ENCODE measurements at regions not wholly inside any gene's neighbourhood (a gene's known extent, or its start where the extent isn't known, plus 50 kb on each side); places are given as distances from the start of the nearest gene placed in this dataset.

- Mint-ChIP-seq H3K4me1 (no peaks in the 10 kb centered on the region), H3K36me3 (ENCODE audit: low read depth) (no peaks in the 10 kb centered on the region), H3K27me3 (no peaks in the 10 kb centered on the region), H3K27ac (no peak overlapping the region), H3K4me3 (no peak overlapping the region), H3K9me3 (peaks cover 9% of the 10 kb centered on the region)
- ATAC-seq (ENCODE audit: low read depth) (no peak), DNase-seq (no peak)
- CTCF ChIA-PET, result no interaction called here
- POLR2A ChIA-PET, result no interaction called here
- TF ChIP-seq CTCF (IDR thresholded peaks at IDR 0.05), result no peak
- intact Hi-C loops (cut with micrococcal nuclease), result no loop called here
Measured at GRCh38 chr7:89994483-89994882, 159.8 kb upstream of the STEAP1 start.

- H3K4me1 Mint-ChIP-seq, result no peaks in the 10 kb centered on the region
Measured at GRCh38 chr7:89998554-89998953, 155.7 kb upstream of the STEAP1 start.

GRCh38 chr7:90005836-90006235 is 148.4 kb upstream of the STEAP1 start:
- no peaks in the 10 kb centered on the region for H3K27me3 Mint-ChIP-seq
- DNase-seq, result no peak
- no peak for ATAC-seq (ENCODE audit: low read depth)
- intact Hi-C loops (cut with micrococcal nuclease), result no loop called here
- no peak overlapping the region for H3K27ac Mint-ChIP-seq
- ChIA-PET CTCF (no interaction called here), POLR2A (no interaction called here)
- no peak for TF ChIP-seq CTCF (IDR thresholded peaks at IDR 0.05)
- no peaks in the 10 kb centered on the region for H3K4me1 Mint-ChIP-seq
- H3K9me3 Mint-ChIP-seq, result peaks cover 3% of the 10 kb centered on the region
- H3K36me3 Mint-ChIP-seq (ENCODE audit: low read depth), result no peaks in the 10 kb centered on the region
- no peak overlapping the region for H3K4me3 Mint-ChIP-seq

More at GRCh38 chr7:89998554-89998953, 155.7 kb upstream of the STEAP1 start:
- CTCF ChIA-PET, result no interaction called here
- Mint-ChIP-seq H3K9me3 (peaks cover 7% of the 10 kb centered on the region), H3K36me3 (ENCODE audit: low read depth) (no peaks in the 10 kb centered on the region), H3K4me3 (no peak overlapping the region), H3K27me3 (no peaks in the 10 kb centered on the region), H3K27ac (no peak overlapping the region)
- intact Hi-C loops (cut with micrococcal nuclease), result no loop called here
- POLR2A ChIA-PET, result no interaction called here
- DNase-seq (no peak), ATAC-seq (ENCODE audit: low read depth) (no peak)
- TF ChIP-seq CTCF (IDR thresholded peaks at IDR 0.05), result no peak

- no peaks in the 10 kb centered on the region for H3K36me3 Mint-ChIP-seq (ENCODE audit: low read depth)
- DNase-seq, result no peak
- H3K4me1 Mint-ChIP-seq, result no peaks in the 10 kb centered on the region
- no peak for TF ChIP-seq CTCF (IDR thresholded peaks at IDR 0.05)
- H3K9me3 Mint-ChIP-seq, result peaks cover 3% of the 10 kb centered on the region
- no peak overlapping the region for H3K4me3 Mint-ChIP-seq
- intact Hi-C loops (cut with micrococcal nuclease), result no loop called here
- no peak for ATAC-seq (ENCODE audit: low read depth)
- H3K27ac Mint-ChIP-seq, result no peak overlapping the region
- H3K27me3 Mint-ChIP-seq, result no peaks in the 10 kb centered on the region
- ChIA-PET CTCF (no interaction called here), POLR2A (no interaction called here)
Measured at GRCh38 chr7:90007001-90007654, 147.1 kb upstream of the STEAP1 start.

GRCh38 chr7:90007831-90008230 is 146.4 kb upstream of the STEAP1 start:
- no peak overlapping the region for H3K4me3 Mint-ChIP-seq
- no peak for TF ChIP-seq CTCF (IDR thresholded peaks at IDR 0.05)
- no peak overlapping the region for H3K27ac Mint-ChIP-seq
- CTCF ChIA-PET, result no interaction called here
- no peaks in the 10 kb centered on the region for H3K4me1 Mint-ChIP-seq
- no peaks in the 10 kb centered on the region for H3K36me3 Mint-ChIP-seq (ENCODE audit: low read depth)
- DNase-seq (no peak), ATAC-seq (ENCODE audit: low read depth) (no peak)
- no peaks in the 10 kb centered on the region for H3K27me3 Mint-ChIP-seq
- intact Hi-C loops (cut with micrococcal nuclease), result no loop called here
- H3K9me3 Mint-ChIP-seq, result peaks cover 3% of the 10 kb centered on the region
- POLR2A ChIA-PET, result no interaction called here
